OCI-LY3 (cell line): ENCODE measurements at regions not wholly inside any gene's neighbourhood (a gene's known extent, or its start where the extent isn't known, plus 50 kb on each side); places are given as distances from the start of the nearest gene placed in this dataset.

Experiments used
- EZH2phosphoT487 ChIP-seq: fragments of 200-600 bp; shearing (Covaris generic); IDR thresholded peaks from 2 replicates; pipeline ENCODE4 v1.6.1; 2018; ENCODE audit warnings: antibody characterized with exemption, mixed run types, low read depth
- TF ChIP-seq, protein P1 (sequence below): fragments of 200-600, 300-600 bp; sonication (generic); IDR thresholded peaks from 2 replicates; pipeline ENCODE4 v1.5.1; 2014; ENCODE audit warnings: antibody characterized with exemption, low read length, low read depth

DNA sequence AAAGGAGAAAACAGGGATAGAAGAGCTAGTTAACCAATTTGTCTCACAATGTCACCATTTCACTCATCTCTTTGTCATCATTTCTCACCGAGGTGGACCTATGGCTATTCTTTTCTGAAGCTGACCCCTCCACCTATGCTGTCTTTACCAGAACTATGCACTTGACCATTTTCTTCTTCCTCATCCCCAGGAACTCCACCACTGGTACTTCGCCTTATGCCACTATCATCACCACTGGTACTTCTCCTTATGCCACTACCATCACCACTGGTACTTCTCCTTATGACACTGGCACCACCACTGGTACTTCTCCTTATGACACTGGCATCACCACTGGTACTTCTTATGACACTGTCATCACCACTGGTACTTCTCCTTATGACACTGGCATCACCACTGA lies 745.8 kb upstream of the CHAC2 start:
- no peak for TF ChIP-seq EZH2phosphoT487
- TF ChIP-seq, protein P1, sequence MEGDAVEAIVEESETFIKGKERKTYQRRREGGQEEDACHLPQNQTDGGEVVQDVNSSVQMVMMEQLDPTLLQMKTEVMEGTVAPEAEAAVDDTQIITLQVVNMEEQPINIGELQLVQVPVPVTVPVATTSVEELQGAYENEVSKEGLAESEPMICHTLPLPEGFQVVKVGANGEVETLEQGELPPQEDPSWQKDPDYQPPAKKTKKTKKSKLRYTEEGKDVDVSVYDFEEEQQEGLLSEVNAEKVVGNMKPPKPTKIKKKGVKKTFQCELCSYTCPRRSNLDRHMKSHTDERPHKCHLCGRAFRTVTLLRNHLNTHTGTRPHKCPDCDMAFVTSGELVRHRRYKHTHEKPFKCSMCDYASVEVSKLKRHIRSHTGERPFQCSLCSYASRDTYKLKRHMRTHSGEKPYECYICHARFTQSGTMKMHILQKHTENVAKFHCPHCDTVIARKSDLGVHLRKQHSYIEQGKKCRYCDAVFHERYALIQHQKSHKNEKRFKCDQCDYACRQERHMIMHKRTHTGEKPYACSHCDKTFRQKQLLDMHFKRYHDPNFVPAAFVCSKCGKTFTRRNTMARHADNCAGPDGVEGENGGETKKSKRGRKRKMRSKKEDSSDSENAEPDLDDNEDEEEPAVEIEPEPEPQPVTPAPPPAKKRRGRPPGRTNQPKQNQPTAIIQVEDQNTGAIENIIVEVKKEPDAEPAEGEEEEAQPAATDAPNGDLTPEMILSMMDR: no peak
